ENCODE measurements at regions not wholly inside any gene's neighbourhood (a gene's known extent, or its start where the extent isn't known, plus 50 kb on each side); places are given as distances from the start of the nearest gene placed in this dataset.

GRCh38 chr14:84340938-84341337 lies 1189.0 kb upstream of the FLRT2 start:
- TF ChIP-seq, protein P1, sequence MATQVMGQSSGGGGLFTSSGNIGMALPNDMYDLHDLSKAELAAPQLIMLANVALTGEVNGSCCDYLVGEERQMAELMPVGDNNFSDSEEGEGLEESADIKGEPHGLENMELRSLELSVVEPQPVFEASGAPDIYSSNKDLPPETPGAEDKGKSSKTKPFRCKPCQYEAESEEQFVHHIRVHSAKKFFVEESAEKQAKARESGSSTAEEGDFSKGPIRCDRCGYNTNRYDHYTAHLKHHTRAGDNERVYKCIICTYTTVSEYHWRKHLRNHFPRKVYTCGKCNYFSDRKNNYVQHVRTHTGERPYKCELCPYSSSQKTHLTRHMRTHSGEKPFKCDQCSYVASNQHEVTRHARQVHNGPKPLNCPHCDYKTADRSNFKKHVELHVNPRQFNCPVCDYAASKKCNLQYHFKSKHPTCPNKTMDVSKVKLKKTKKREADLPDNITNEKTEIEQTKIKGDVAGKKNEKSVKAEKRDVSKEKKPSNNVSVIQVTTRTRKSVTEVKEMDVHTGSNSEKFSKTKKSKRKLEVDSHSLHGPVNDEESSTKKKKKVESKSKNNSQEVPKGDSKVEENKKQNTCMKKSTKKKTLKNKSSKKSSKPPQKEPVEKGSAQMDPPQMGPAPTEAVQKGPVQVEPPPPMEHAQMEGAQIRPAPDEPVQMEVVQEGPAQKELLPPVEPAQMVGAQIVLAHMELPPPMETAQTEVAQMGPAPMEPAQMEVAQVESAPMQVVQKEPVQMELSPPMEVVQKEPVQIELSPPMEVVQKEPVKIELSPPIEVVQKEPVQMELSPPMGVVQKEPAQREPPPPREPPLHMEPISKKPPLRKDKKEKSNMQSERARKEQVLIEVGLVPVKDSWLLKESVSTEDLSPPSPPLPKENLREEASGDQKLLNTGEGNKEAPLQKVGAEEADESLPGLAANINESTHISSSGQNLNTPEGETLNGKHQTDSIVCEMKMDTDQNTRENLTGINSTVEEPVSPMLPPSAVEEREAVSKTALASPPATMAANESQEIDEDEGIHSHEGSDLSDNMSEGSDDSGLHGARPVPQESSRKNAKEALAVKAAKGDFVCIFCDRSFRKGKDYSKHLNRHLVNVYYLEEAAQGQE (IDR thresholded peaks at IDR 0.05; ENCODE audit: insufficient read depth in 1 of 2, low read depth in 2 of 2, low read length in 2 of 2) = no peak
- TF ChIP-seq POLR2AphosphoS5 (IDR thresholded peaks at IDR 0.05; ENCODE audit: low read depth, low read length) (no peak), TAF1 (IDR thresholded peaks at IDR 0.05; ENCODE audit: borderline replicate concordance, insufficient read depth, low read length) (no peak)
